Neural cell (in vitro differentiated cells): ENCODE measurements at regions not wholly inside any gene's neighbourhood (a gene's known extent, or its start where the extent isn't known, plus 50 kb on each side); places are given as distances from the start of the nearest gene placed in this dataset.

Experiments
- H2AFZ ChIP-seq: fragments of 200-600, 300-800 bp; sonication (generic), shearing (Covaris generic); 2 replicates; pipeline ENCODE4 v1.6.0; 2014; ENCODE audit warnings: low read depth, mild to moderate bottlenecking, antibody characterized with exemption, low read length, moderate library complexity
- H3F3A ChIP-seq: fragments of 200-600 bp; shearing (Covaris generic); 2 replicates; pipeline ENCODE4 v1.6.1; 2016; ENCODE audit warnings: mild to moderate bottlenecking, moderate library complexity, mixed read lengths, antibody characterized with exemption, low read length; ENCODE audit not compliant: insufficient read depth, poor library complexity, severe bottlenecking
- H3K27ac ChIP-seq: fragments of 200-600, 300-800 bp; sonication (generic), shearing (Covaris generic); 2 replicates; pipeline ENCODE4 v1.5.1; 2014; ENCODE audit warnings: mild to moderate bottlenecking, low read length, moderate library complexity
- H3K27me3 ChIP-seq: fragments of 300-800, 200-600 bp; sonication (generic), shearing (Covaris generic); 2 replicates; pipeline ENCODE4 v1.6.0; 2014; ENCODE audit warnings: mild to moderate bottlenecking, low read depth, low read length, moderate library complexity; ENCODE audit not compliant: insufficient read depth
- H3K36me3 ChIP-seq: fragments of 300-800, 200-600 bp; sonication (generic), shearing (Covaris generic); 2 replicates; pipeline ENCODE4 v1.5.1; 2014; ENCODE audit warnings: mild to moderate bottlenecking, antibody characterized with exemption, low read length, moderate library complexity; ENCODE audit not compliant: insufficient read depth
- H3K4me2 ChIP-seq: fragments of 300-800, 200-600 bp; sonication (generic), shearing (Covaris generic); 2 replicates; pipeline ENCODE4 v1.6.0; 2014; ENCODE audit warnings: mild to moderate bottlenecking, low read length
- H3K4me3 ChIP-seq: fragments of 300-800, 200-600 bp; sonication (generic), shearing (Covaris generic); 2 replicates; pipeline ENCODE4 v1.5.1; 2014; ENCODE audit warnings: mild to moderate bottlenecking, low read length, moderate library complexity
- H3K79me2 ChIP-seq: fragments of 200-600 bp; shearing (Covaris generic); replicated peaks from 2 replicates; pipeline ENCODE4 v1.6.0; 2014; ENCODE audit warnings: mild to moderate bottlenecking, low read length, moderate library complexity; ENCODE audit not compliant: insufficient read depth
- H3K9ac ChIP-seq: fragments of 300-800, 200-600 bp; sonication (generic), shearing (Covaris generic); 2 replicates; pipeline ENCODE4 v1.6.1; 2016; ENCODE audit warnings: mild to moderate bottlenecking, low read length, mixed read lengths
- H3K9me2 ChIP-seq: fragments of 200-600 bp; shearing (Covaris generic); 2 replicates; pipeline ENCODE4 v1.6.1; 2016; ENCODE audit warnings: mild to moderate bottlenecking, low read length, mixed read lengths; ENCODE audit not compliant: insufficient read depth
- H3K9me3 ChIP-seq: fragments of 200-600, 300-800 bp; sonication (generic), shearing (Covaris generic); 2 replicates; pipeline ENCODE4 v1.6.1; 2016; ENCODE audit warnings: mild to moderate bottlenecking, mixed run types, low read length, moderate library complexity, mixed read lengths
- H4K20me1 ChIP-seq: fragments of 200-600 bp; shearing (Covaris generic); 2 replicates; pipeline ENCODE4 v1.6.1; 2016; ENCODE audit warnings: mild to moderate bottlenecking, mixed run types; ENCODE audit not compliant: insufficient read depth
- EP300 ChIP-seq: fragments of 450-650 bp; conservative IDR thresholded peaks from 2 replicates; pipeline ENCODE4 v1.6.1; 2014; ENCODE audit warnings: antibody characterized with exemption, mild to moderate bottlenecking, moderate library complexity; ENCODE audit not compliant: poor library complexity, severe bottlenecking
- EZH2 ChIP-seq: fragments of 200-600, 300-800 bp; shearing (Covaris generic), sonication (generic); IDR thresholded peaks from 2 replicates; pipeline ENCODE4 v1.6.1; 2014; ENCODE audit warnings: antibody characterized with exemption, low read length, borderline replicate concordance, mild to moderate bottlenecking; ENCODE audit not compliant: insufficient read depth, poor library complexity, severe bottlenecking
- MXI1 ChIP-seq: fragments of 450-650 bp; conservative IDR thresholded peaks from 2 replicates; pipeline ENCODE4 v1.6.1; 2014; ENCODE audit warnings: antibody characterized with exemption, mild to moderate bottlenecking; ENCODE audit not compliant: poor library complexity, severe bottlenecking
- POLR2AphosphoS5 ChIP-seq: IDR thresholded peaks from 2 replicates; pipeline ENCODE4 v1.6.1; 2012
- RAD21 ChIP-seq: fragments of 450-650 bp; conservative IDR thresholded peaks from 2 replicates; pipeline ENCODE4 v1.6.1; 2014; ENCODE audit warnings: antibody characterized with exemption, mild to moderate bottlenecking, moderate library complexity
- SMC3 ChIP-seq: fragments of 450-650 bp; conservative IDR thresholded peaks from 2 replicates; pipeline ENCODE4 v1.6.1; 2014; ENCODE audit warnings: antibody characterized with exemption, mild to moderate bottlenecking, moderate library complexity; ENCODE audit not compliant: poor library complexity
- TAF1 ChIP-seq: IDR thresholded peaks from 2 replicates; pipeline ENCODE4 v1.6.1; 2012; ENCODE audit warnings: low read depth
- TF ChIP-seq, protein P1 (sequence below): IDR thresholded peaks from 2 replicates; pipeline ENCODE4 v1.6.1; 2012; ENCODE audit warnings: borderline replicate concordance
- TF ChIP-seq, protein P2 (sequence below): fragments of 450-650 bp; IDR thresholded peaks from 2 replicates; pipeline ENCODE4 v1.5.1; 2014; ENCODE audit warnings: antibody characterized with exemption, mild to moderate bottlenecking, moderate library complexity; ENCODE audit not compliant: poor library complexity, severe bottlenecking

DNA sequence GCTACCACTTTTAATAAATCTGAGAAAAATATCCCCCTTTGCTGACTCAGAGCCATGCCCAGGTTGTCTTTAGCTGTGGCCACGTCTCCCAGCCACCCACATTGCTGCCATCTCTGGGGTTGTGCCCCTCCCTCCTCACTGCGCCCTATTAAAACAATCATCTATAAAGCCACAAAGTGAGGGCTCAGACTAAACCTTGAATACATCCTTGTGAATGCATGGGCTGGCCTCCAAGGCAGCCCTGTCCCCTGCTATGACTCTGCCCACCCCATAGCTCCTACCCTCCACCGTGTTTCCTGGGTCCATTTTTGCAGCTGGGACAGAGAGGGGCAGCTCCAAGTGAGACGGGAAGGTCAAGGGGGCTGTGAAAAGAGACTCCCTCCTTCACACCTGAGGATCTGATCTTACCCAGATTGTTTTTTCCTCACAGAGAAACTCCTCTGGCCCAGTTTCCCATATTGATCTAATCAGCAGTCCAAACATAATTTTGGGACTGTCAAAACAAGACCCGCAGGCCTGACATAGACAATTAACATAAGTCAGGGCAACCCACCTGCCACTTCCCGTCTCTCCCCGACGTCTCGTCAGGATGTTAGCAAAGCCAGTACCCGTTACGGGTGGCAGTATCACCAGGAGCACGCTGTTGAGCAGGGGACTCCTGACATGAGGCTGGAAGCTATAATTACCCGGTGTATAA is 199.0 kb downstream of the KATNAL1 start:
- Histone ChIP-seq H3K9me3 (no peaks in the 10 kb centered on the region), H2AFZ (no peak overlapping the region), H3K4me3 (no peak overlapping the region), H3K27ac (no peak overlapping the region), H3K4me2 (no peak overlapping the region), H3F3A (no peaks in the 10 kb centered on the region), H3K27me3 (no peaks in the 10 kb centered on the region), H4K20me1 (no peaks in the 10 kb centered on the region), H3K9me2 (no peaks in the 10 kb centered on the region), H3K79me2 (no peaks in the 10 kb centered on the region), H3K36me3 (no peaks in the 10 kb centered on the region), H3K9ac (no peak overlapping the region)
- TF ChIP-seq, protein P1, sequence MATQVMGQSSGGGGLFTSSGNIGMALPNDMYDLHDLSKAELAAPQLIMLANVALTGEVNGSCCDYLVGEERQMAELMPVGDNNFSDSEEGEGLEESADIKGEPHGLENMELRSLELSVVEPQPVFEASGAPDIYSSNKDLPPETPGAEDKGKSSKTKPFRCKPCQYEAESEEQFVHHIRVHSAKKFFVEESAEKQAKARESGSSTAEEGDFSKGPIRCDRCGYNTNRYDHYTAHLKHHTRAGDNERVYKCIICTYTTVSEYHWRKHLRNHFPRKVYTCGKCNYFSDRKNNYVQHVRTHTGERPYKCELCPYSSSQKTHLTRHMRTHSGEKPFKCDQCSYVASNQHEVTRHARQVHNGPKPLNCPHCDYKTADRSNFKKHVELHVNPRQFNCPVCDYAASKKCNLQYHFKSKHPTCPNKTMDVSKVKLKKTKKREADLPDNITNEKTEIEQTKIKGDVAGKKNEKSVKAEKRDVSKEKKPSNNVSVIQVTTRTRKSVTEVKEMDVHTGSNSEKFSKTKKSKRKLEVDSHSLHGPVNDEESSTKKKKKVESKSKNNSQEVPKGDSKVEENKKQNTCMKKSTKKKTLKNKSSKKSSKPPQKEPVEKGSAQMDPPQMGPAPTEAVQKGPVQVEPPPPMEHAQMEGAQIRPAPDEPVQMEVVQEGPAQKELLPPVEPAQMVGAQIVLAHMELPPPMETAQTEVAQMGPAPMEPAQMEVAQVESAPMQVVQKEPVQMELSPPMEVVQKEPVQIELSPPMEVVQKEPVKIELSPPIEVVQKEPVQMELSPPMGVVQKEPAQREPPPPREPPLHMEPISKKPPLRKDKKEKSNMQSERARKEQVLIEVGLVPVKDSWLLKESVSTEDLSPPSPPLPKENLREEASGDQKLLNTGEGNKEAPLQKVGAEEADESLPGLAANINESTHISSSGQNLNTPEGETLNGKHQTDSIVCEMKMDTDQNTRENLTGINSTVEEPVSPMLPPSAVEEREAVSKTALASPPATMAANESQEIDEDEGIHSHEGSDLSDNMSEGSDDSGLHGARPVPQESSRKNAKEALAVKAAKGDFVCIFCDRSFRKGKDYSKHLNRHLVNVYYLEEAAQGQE = no peak
- no peak for TF ChIP-seq RAD21
- TF ChIP-seq, protein P2, sequence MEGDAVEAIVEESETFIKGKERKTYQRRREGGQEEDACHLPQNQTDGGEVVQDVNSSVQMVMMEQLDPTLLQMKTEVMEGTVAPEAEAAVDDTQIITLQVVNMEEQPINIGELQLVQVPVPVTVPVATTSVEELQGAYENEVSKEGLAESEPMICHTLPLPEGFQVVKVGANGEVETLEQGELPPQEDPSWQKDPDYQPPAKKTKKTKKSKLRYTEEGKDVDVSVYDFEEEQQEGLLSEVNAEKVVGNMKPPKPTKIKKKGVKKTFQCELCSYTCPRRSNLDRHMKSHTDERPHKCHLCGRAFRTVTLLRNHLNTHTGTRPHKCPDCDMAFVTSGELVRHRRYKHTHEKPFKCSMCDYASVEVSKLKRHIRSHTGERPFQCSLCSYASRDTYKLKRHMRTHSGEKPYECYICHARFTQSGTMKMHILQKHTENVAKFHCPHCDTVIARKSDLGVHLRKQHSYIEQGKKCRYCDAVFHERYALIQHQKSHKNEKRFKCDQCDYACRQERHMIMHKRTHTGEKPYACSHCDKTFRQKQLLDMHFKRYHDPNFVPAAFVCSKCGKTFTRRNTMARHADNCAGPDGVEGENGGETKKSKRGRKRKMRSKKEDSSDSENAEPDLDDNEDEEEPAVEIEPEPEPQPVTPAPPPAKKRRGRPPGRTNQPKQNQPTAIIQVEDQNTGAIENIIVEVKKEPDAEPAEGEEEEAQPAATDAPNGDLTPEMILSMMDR = no peak
- no peak for TF ChIP-seq TAF1
- TF ChIP-seq POLR2AphosphoS5 = no peak
- no peak for TF ChIP-seq EP300
- TF ChIP-seq MXI1 = no peak
- no peak for TF ChIP-seq SMC3
- TF ChIP-seq EZH2 = no peak

DNA sequence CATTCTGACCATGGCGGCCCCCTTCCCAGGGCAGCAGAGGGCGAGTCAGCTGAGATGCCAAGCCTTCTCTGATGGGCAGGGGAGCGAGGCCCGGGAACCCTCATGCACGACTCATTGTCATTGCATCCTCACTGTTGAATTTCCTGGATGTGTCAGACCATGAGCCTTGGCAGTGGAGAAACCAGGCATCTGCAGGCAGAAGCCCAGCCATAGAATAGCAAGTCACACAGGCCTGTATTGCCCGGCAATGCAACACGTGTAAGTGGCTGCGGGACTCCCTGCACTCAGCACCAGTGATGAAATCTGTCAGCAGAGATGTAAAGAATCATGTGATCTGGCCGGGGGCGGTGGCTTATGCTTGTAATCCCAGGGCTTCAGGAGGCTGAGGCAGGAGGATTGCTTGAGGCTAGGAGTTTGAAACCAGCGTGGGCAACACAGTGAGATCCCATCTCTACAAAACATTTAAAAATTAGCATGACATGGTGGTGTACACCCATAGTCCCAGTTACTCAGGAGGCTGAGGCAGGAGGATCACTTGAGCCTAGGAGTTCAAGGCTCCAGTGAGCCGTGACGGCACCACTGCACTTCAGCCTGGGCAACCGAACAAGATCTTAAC is 199.7 kb downstream of the KATNAL1 start:
- H3K9me3 ChIP-seq = no peaks in the 10 kb centered on the region
- TF ChIP-seq SMC3 (no peak), EZH2 (no peak), EP300 (no peak), POLR2AphosphoS5 (no peak), RAD21 (no peak), MXI1 (no peak), TAF1 (no peak)
- TF ChIP-seq, protein P2 = no peak
- TF ChIP-seq, protein P1 = no peak
- no peak overlapping the region for H3K4me3 ChIP-seq
- H3K9me2 ChIP-seq = no peaks in the 10 kb centered on the region
- no peaks in the 10 kb centered on the region for H3F3A ChIP-seq
- H2AFZ ChIP-seq = no peak overlapping the region
- H3K4me2 ChIP-seq = no peak overlapping the region
- no peaks in the 10 kb centered on the region for H3K27me3 ChIP-seq
- H3K27ac ChIP-seq = no peak overlapping the region
- H3K79me2 ChIP-seq = no peaks in the 10 kb centered on the region
- no peaks in the 10 kb centered on the region for H4K20me1 ChIP-seq
- no peak overlapping the region for H3K9ac ChIP-seq
- no peaks in the 10 kb centered on the region for H3K36me3 ChIP-seq
